AG08395 (cell line): ENCODE measurements at regions not wholly inside any gene's neighbourhood (a gene's known extent, or its start where the extent isn't known, plus 50 kb on each side); places are given as distances from the start of the nearest gene placed in this dataset.

ENCODE experiments used
- DNase-seq: peaks from one replicate; pipeline ENCODE4 v3.0.0; 2012; ENCODE audit warnings: mixed read lengths, low spot score

DNA sequence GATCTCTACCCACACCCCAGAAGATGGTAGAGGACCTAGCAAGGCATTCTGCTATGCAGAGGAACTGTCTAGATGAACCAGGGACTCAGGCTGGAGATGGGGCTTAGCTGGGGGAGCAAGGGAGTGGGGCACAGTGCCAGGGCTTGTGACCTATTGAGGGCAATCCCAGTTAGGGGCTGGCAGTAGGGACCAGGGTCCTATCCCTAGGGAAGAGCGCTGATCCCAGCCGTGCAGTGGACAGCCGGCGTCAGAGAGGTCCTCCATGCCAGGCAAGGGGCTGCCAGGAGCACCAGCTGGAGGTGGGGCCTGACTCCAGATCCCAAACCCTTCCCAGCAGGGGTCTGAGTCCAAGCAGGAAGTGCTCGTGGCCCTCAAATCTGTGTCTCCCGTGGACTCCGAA, 52.7 kb upstream of the NEURL1B start:
- no peak for DNase-seq

DNA sequence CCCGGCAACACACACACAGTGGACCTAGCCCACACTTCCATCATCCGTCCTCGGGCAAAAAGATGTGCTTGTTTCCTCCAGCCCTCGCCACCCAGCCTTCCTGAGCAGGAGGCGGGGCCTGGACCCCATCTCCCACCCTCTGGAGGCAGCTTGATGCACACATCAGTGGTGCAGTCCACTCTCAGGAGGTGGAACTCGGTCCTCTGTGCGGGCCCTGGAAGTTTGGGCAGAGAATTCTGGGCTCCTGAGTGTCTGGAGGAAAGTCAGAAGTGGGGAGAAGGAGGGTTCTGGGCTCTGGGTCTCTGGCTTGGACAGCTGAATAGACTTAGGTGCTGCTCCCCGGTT, 54.0 kb upstream of the NEURL1B start:
- DNase-seq = no peak

DNA sequence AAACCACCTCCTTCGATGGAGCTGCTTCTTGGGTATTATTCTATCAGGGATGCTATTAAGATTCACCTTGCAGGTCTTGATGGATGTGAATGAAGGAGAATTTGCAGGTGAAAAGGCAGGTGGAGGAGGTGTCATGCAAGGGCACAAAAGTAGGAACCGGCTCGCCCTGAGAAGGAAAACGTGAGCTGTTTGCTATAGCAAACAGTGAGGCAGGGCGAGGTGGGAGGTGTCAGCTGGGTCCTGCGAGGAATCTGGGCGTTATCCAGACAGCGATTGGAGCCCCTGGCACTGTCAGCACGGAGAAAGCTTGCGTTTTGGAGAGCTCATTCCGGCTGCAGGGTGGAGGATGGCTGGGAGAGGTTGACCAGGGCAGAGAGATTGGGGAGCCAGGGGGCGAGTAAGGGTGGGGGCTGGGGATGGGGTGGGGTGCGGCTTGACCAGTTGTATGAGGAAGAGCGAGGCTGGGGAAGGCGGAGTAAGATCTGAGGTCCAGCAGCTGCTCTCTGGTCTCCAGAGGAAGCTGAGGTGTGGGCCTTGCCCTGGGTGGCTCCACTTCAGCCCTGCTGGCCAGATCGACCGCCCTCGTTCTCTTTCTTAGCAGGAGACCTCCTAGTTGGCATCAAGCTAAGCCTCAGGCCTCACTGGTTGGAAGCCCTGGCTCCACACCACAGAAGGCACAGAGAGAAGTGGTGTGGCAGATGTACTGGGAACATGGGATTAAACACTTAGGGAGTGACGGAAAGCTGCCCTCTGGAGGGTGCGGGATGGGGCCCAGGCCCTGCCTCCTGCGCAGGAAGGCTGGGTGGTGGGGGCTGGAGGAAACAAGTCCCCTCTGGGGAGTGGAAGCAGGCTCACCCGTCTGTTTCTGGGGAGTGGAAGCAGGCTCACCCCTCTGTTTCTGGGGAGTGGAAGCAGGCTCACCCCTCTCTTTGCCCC, 54.7 kb upstream of the NEURL1B start:
- no peak for DNase-seq

DNA sequence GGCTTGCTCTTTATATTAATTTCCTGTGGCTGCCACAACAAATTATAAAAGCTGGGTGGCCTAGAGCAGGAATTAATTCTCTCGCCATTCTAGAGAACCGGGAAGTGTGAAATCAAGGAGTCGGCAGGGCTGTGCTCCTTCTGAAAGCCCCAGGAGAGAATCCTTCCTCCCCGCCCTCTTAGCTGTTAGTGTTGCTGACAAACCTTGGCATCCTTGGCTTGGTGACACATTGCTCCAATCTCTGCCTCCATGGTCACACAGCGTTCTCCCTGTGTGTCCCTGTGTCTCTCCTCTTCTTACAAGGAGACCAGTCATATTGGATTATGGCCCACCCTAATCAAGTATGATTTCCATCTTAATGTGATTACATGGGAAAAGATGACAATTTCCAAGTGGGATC, 55.9 kb upstream of the NEURL1B start:
- no peak for DNase-seq

DNA sequence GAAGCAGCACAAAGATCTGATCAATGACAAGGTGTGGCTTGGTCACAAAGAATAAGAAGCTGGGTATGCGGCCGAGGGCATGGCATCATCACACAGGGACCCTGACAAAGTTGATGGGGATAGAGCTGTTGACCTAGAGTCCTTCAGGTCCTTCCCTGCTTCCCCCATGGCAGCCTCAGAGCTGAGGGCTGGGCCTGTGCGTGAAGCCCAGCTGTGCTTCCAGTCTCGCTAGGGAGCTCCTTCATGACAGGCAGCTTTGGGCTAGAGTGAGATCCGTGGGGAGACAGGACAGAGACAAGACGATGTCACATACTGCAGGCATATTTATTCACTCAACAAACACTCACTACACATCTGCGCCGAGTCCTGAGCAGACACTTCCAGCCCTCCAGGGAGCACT, 56.4 kb upstream of the NEURL1B start:
- DNase-seq = no peak

DNA sequence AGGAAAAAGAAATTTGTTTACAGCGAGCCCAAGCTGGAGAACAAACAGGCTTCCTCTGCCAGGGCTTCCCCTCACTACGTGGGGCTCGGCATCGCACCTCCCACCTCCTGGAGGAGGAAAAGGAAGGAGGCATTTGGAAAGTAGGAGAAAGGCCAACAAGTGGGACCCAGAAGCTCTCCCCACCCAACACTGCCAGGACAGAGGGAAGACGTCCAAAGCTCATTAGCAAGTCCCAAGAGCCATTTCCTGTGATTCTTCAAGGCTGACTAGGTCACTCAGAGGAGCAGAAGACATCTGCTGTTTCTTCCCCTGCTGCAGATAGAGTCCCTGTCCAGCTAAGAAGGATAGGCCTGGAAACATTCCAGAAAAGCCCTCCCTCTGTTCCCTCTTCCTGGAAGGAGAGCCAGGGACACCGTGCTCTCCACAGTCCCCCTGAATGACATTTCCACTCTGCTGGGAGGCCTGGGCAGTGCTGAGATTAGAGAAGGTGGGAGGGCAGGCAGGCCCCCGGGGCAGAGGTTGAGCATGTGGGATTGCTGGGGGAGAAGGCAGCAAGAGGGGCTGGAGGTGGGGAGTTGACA, 57.0 kb upstream of the NEURL1B start:
- no peak for DNase-seq

DNA sequence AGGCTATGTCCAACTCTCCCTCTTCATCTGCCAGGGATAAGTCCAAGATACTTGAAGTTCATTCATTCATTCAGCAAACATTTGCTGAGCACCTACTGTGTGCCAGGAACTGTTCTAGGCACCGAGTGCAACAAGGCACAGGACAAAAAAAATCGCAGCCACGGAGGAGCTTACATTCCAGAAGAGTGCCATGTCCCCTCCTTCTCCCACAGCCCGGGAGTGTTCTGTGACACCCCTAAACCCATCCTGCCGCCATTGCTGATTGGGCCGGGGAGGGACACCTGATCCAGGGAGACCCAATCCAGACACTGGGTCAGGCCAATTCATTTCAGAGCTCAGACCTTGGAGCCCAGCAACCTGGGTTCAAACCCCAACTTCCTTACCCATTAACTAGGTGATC, 58.1 kb upstream of the NEURL1B start:
- DNase-seq = no peak

DNA sequence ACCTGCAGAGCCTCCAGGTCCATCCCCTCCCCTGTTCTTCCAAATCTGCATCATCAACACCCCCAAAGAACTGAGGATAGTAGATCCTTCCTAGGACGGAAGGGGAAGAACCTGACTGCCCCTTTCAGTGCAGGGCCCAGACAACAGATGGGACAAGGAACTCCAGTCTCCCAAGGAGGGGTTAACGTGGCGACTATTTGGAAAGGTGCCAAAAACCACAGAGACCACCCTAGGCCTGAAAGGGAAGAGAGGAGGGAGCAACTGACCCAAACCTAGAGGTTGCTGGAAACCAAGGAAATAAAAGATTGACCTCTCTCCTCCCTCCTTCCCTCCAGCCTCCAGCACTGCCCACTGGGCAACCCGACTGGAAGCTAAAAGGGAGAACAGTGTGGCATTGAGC, 59.7 kb upstream of the NEURL1B start:
- no peak for DNase-seq

DNA sequence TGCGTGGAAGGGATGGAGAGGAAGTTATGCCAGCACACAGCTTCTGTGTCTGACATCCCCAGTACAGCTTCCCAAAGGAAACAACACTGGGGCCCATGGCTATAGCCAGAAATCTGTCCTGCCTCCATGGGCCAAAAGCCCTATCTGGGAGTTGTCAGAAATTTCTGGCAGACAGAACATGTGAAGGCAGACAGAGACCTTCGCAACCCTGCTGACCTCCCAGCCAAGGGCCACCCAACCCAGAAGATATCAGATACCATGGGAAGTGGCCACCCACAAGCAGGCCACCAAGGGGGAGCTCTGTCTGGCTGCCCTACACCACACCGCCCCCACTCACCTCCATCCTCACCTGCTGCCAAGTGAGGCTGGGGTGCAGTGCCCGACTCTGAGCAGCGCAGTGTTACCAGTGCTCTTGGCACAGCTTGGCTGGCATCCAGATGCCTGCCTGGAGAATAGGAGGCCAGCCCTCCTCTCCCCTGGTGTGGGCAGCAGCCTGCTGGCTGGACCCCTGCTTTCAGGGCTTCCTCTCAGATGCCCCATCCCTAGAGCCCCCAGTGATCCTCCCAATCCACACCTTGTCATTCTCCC, 61.6 kb upstream of the NEURL1B start:
- no peak for DNase-seq

DNA sequence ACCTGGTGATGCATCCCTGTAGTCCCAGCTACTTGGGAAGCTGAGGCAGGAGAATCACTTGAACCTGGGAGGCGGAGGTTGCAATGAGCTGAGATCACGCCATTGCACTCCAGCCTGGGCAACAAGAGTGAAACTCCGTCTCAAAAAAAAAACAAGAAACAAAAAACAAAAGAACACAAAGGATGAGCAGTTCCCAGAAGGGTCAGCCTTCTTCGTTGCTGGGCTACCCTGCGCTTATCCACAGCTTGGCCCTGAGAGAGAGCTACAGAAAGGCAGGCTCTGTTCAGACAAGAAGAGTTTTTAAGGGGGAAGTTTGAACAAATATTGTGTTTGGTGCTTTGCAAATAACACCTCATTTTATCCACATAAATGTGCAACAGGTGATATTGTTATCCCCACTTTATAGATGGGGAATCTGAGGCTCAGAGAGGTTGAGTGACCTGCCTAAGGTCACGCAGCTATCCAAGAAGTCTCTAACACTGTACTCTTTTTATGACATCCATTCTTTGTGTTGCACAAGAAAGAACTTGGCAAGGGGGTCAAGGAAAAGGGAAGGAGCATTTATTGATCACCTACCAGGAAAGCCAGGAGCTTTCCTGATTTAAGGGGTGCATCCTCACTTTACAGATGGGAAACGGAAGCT, 63.7 kb upstream of the NEURL1B start:
- DNase-seq = no peak

DNA sequence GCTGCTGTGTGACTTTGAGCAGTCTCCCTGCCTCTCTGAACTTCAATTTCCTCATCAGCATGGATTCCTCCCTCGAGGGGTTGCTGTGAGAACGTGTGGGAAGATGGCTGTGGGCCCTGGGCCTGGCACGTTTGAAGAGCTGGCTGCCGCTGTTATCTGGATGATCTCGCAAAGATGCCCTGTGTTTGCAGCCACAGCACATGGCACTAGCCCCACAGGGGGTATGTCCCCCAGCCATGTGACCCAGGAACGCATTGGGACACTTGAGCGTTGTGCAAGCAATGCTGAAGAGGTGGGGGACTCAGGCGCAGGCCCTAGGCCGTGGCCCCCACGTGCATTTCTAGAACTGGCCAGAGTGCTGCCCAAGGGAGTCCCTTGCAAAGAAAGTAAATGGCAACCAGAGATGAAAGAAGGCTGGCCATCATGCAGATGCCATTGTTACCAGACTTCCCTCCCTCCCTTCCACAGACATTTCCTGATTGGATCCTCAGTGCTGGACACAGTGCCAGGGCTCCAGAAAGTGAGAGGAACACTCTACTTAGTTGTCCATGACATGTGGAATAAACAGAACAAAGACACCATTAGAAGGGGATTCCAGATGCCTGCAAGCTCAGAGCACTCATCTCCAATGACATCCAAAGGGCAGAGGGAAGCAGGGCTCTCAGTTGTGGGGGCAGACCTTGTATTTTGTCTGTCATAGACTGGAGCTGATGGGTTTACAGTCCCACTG, 65.1 kb upstream of the NEURL1B start:
- no peak for DNase-seq

DNA sequence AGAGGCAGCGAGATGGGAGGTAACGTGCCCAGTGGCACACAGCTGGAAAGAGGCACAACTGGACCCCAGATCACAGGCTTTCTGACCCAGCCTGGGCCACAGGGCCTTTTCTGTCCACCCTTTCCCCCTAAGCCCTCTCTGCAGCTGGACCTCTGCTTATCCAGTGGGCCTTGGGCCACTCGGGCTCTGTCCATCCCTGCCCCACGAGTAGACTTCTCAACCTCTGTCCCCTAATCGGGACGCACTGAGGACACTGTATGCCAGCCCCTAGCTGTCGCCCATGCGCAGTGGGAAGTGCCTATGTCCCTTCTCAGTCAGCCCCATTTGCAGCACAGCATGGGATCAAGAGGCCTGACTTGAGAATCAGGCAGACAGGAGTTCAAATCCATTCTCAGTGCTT, 65.6 kb upstream of the NEURL1B start:
- DNase-seq = no peak

DNA sequence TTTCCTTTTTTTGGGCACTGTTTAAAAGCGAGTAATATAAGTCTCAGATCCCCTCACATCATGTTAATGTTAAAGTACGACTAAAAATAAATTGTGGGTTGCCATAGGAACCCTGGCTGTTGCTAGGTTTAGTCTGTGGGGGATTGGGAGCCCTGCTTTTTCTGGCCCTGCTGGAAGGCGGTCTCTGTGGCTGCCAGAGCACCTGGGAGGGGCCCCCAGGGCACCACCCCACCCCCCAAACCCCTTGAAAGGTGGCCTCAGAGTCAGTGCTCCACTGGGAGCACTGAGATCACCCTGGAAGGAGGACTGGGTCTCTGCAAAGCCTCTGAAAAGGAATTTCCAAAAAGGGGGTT, 66.2 kb upstream of the NEURL1B start:
- DNase-seq = no peak

DNA sequence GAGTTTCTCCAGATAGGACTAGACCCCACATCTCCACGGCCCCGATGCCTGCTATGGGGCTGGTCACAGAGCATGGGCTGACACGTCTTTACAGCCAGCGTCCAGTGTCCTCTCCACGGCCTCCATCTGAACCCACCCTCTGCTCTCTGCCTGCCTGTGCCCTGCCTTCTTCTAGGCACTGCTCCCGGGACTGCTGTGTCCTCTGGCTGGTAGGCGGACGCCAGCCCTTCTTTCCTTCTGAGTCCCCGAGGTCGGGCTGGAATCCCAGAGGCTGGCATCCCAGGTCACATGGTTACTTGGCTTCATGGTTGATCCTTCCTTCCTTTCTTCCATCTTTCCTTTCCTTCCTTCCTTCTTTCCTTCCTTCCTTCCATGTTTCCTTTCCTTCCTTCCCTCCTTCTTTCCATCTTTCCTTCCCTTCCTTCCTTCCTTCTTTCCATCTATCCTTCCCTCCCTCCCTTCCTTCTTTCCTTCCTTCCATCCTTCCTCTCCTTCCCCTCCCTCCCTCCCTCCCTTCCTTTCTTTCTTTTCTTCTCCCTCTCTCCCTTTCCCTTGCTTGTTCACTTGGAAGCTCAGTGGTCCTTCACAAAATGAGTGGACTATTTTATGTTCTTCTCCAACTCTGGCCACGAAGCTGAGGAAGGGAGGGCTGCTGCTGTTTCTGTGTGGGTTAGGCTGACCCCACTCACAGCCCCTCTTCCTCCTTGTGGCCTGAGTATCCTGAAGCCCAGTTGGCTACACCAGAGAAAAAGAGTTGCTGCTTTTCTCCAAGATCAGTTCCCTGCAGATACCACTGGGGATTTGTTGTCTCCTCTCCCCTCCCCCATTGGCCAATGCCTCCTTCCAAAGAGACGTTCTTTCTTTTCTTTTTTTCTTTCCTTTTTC, 66.8 kb upstream of the NEURL1B start:
- no peak for DNase-seq

DNA sequence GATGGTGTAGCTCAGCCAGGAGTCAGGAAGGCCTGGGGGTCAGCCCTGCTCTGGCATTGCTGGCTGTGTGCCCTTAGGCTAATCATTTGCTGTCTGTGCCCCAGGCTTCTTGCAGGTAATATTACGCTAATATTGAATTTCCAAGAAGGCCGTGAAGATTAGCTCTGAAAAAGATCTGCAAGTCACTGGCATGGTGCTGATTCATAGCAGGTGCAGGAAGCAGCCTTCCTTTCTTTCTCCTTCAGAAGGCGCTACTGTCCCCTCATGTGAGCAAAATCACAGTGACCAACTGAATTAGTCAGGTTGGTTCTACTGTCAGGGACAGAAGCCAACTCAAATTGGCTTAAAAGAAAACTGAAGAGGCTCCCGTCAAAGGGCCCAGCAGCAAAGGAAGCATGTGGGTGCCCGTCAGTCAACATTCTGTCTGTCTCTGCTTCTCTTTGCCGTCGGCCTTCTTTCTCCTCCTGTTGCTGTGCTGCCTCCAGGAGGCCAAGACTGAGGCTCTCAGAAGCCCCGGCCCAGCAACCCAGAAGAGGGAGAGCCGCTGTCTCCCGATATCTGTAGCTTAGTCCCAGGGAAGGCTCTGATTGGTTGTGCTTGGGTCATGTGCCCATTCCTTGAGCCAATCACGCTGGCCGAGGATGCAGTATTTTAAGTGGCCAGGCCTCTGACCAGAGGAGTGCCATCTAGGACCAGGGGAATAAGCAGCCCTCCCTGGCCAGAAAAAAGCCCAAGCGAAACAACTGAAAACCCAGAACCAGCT, 67.8 kb upstream of the NEURL1B start:
- DNase-seq = no peak

DNA sequence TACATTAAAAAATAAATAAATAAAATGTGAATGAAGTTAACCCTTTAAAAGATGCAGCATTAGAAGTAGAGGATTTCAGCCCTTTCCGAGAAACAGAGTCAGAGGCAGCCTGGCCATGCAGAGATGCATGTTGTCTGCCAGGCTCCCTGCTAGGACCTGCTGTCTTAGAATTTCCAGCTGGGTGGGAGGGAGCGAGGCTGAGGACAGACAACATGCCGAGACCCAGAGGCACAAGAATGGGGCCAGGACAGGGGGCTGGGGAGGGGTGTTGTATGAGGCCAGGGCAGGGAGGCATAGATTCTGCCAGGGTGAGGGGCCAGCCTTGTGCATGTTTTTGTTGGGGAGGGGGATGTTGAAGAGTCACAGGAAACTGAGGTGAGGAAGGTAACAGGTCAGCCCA, 68.6 kb upstream of the NEURL1B start:
- no peak for DNase-seq

DNA sequence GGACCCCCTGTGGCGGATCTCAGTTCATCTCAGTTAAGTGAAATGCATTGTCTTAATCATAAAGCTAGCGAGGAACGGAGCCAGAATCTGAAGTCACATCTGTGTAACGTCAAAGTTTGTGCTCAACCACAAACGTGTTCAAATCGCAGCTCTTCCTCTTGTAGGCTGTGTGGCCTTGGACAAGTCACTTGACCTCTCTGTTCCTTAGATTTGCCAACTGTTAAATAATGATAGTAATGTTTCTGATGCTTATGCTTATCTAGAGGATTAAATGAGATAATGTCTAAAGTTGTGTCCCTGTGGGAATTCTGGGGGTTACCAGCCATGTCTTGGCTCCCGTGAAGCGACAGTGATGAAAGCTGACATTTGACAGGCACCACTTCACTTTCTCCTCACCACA, 69.2 kb upstream of the NEURL1B start:
- DNase-seq = no peak

DNA sequence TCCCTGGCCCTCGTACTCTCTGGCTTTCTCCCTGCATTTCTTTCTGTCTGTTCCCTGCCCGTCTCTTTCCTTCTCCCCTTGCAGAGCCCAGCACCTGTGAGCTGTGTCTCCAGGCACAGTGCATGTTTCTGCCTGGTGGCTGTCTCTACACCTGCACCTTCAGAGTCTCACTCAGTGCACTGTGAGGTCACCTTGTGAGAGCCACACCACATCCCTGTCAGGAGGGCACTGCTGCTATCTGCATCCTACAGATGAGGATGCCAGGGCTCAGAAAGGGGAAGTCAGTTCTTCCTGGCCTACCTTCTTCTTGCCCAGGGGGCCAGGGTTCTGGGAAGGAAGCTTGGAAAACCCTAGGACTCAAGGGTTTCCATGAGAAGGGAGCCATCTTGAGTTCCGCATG, 69.7 kb upstream of the NEURL1B start:
- no peak for DNase-seq

DNA sequence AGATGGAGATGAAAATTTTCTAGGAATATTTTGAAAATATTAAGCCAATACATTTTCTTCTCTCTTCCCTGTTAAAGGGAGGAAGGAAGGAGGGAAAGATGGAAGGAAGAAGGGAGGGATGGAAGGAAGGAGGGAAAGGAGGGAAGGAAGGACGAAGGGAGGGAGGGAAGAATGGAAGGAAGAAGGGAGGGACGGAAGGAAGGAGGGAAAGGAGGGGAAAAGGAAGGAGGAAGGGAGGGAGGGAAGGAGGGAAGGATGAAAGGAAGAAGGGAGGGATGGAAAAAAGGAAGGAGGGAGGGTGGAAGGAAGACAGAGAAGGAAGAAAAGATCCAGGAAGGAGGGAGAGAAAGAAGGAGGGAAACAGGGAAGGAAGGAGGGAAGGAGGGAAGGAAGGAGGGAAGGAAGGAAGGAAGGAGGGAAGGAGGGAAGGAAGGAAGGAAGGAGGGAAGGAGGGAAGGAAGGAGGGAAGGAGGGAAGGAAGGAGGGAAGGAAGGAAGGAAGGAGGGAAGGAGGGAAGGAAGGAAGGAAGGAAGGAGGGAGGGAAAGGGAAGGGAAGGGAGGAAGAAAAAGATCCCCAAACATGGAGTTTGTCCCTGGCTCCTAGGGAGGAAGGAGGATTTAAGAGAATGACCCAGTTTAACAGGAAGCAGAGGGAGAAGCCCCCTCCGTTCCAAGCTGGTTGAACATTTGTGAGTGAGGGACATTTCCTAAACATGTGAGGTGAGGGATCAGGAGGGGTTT, 70.3 kb upstream of the NEURL1B start:
- no peak for DNase-seq
